MG63 (cell line): ENCODE measurements at regions not wholly inside any gene's neighbourhood (a gene's known extent, or its start where the extent isn't known, plus 50 kb on each side); places are given as distances from the start of the nearest gene placed in this dataset.
A peak's percentile ranks its signal among the peaks of the same experiment; 100 is the strongest.

Source experiments
- DNase-seq: peaks from one replicate; pipeline ENCODE4 v3.0.0-alpha.2; 2020
- H3K27me3 ChIP-seq: fragments of 250-450 bp; sonication (Bioruptor Pico); 2 replicates; pipeline ENCODE4 v1.5.1; 2020; ENCODE audit warnings: mild to moderate bottlenecking, moderate library complexity
- H3K36me3 ChIP-seq: fragments of 250-450 bp; sonication (Bioruptor Pico); 2 replicates; pipeline ENCODE4 v1.5.1; 2020; ENCODE audit warnings: mild to moderate bottlenecking, moderate library complexity
- H3K4me3 ChIP-seq: fragments of 250-450 bp; sonication (Bioruptor Pico); 2 replicates; pipeline ENCODE4 v1.5.1; 2020; ENCODE audit warnings: mild to moderate bottlenecking, moderate library complexity
- H3K9me3 ChIP-seq: fragments of 250-450 bp; sonication (Bioruptor Pico); 2 replicates; pipeline ENCODE4 v1.5.1; 2020; ENCODE audit warnings: mild to moderate bottlenecking, moderate library complexity

GRCh38 chr1:29716306-29716705 is 480.0 kb downstream of the PTPRU start:
- Histone ChIP-seq H3K9me3 (no peaks in the 10 kb centered on the region; the same call in 1 of the 2 replicates), H3K27me3 (no peaks in the 10 kb centered on the region), H3K36me3 (no peaks in the 10 kb centered on the region), H3K4me3 (no peak overlapping the region)
- DNase-seq = no peak

- Histone ChIP-seq H3K9me3 (no peaks in the 10 kb centered on the region; the same call in 1 of the 2 replicates), H3K36me3 (no peaks in the 10 kb centered on the region), H3K4me3 (no peak overlapping the region), H3K27me3 (no peaks in the 10 kb centered on the region)
- no peak for DNase-seq
Observed at GRCh38 chr1:29713857-29714256, 477.5 kb downstream of the PTPRU start.

- Histone ChIP-seq H3K4me3 (no peak overlapping the region), H3K27me3 (no peaks in the 10 kb centered on the region), H3K9me3 (no peaks in the 10 kb centered on the region; the same call in 1 of the 2 replicates), H3K36me3 (no peaks in the 10 kb centered on the region)
- DNase-seq = no peak
Observed at GRCh38 chr1:29712801-29713200, 476.5 kb downstream of the PTPRU start.

GRCh38 chr1:29712284-29712651 is 475.9 kb downstream of the PTPRU start:
- DNase-seq = no peak
- H3K9me3 ChIP-seq = no peaks in the 10 kb centered on the region; the same call in 1 of the 2 replicates
- no peaks in the 10 kb centered on the region for H3K27me3 ChIP-seq
- H3K36me3 ChIP-seq = no peaks in the 10 kb centered on the region
- no peak overlapping the region for H3K4me3 ChIP-seq

- no peaks in the 10 kb centered on the region for H3K27me3 ChIP-seq
- no peak overlapping the region for H3K4me3 ChIP-seq
- H3K9me3 ChIP-seq = no peaks in the 10 kb centered on the region; the same call in 1 of the 2 replicates
- DNase-seq = peak; percentile 73
- no peaks in the 10 kb centered on the region for H3K36me3 ChIP-seq
Observed at GRCh38 chr1:29711582-29712283, 475.4 kb downstream of the PTPRU start.

- H3K9me3 ChIP-seq = no peaks in the 10 kb centered on the region
- no peak overlapping the region for H3K4me3 ChIP-seq
- no peaks in the 10 kb centered on the region for H3K27me3 ChIP-seq
- no peaks in the 10 kb centered on the region for H3K36me3 ChIP-seq
- peak; percentile 76 for DNase-seq
Observed at GRCh38 chr1:29709704-29710280, 473.5 kb downstream of the PTPRU start.

GRCh38 chr1:29708796-29709703 is 472.7 kb downstream of the PTPRU start:
- Histone ChIP-seq H3K27me3 (no peaks in the 10 kb centered on the region), H3K4me3 (no peak overlapping the region), H3K36me3 (no peaks in the 10 kb centered on the region), H3K9me3 (no peaks in the 10 kb centered on the region)
- DNase-seq = peak; percentile 79

GRCh38 chr1:29708381-29708780 is 472.1 kb downstream of the PTPRU start:
- Histone ChIP-seq H3K36me3 (no peaks in the 10 kb centered on the region), H3K27me3 (no peaks in the 10 kb centered on the region), H3K9me3 (no peaks in the 10 kb centered on the region), H3K4me3 (no peak overlapping the region)
- DNase-seq = peak; percentile 30

- no peaks in the 10 kb centered on the region for H3K27me3 ChIP-seq
- H3K4me3 ChIP-seq = no peak overlapping the region
- no peak for DNase-seq
- no peaks in the 10 kb centered on the region for H3K36me3 ChIP-seq
- H3K9me3 ChIP-seq = no peaks in the 10 kb centered on the region
Observed at GRCh38 chr1:29707796-29708195, 471.5 kb downstream of the PTPRU start.

- Histone ChIP-seq H3K9me3 (no peaks in the 10 kb centered on the region), H3K36me3 (no peaks in the 10 kb centered on the region), H3K4me3 (no peak overlapping the region), H3K27me3 (no peaks in the 10 kb centered on the region)
- peak; percentile 73 for DNase-seq
Observed at GRCh38 chr1:29706936-29707335, 470.6 kb downstream of the PTPRU start.

- Histone ChIP-seq H3K36me3 (no peaks in the 10 kb centered on the region), H3K4me3 (no peak overlapping the region), H3K9me3 (no peaks in the 10 kb centered on the region), H3K27me3 (no peaks in the 10 kb centered on the region)
- DNase-seq = no peak
Observed at GRCh38 chr1:29704430-29704829, 468.1 kb downstream of the PTPRU start.

- Histone ChIP-seq H3K36me3 (no peaks in the 10 kb centered on the region), H3K27me3 (no peaks in the 10 kb centered on the region), H3K4me3 (no peak overlapping the region), H3K9me3 (no peaks in the 10 kb centered on the region)
- DNase-seq = peak; percentile 35
Observed at GRCh38 chr1:29703596-29704370, 467.5 kb downstream of the PTPRU start.

- H3K36me3 ChIP-seq = no peaks in the 10 kb centered on the region
- H3K27me3 ChIP-seq = no peaks in the 10 kb centered on the region
- no peak for DNase-seq
- H3K9me3 ChIP-seq = no peaks in the 10 kb centered on the region
- no peak overlapping the region for H3K4me3 ChIP-seq
Observed at GRCh38 chr1:29700491-29700890, 464.2 kb downstream of the PTPRU start.

- DNase-seq = no peak
- no peaks in the 10 kb centered on the region for H3K36me3 ChIP-seq
- H3K9me3 ChIP-seq = no peaks in the 10 kb centered on the region
- H3K4me3 ChIP-seq = no peak overlapping the region
- H3K27me3 ChIP-seq = no peaks in the 10 kb centered on the region
Observed at GRCh38 chr1:29698626-29699025, 462.3 kb downstream of the PTPRU start.

- peak; percentile 84 for DNase-seq
- no peaks in the 10 kb centered on the region for H3K9me3 ChIP-seq
- no peak overlapping the region for H3K4me3 ChIP-seq
- H3K36me3 ChIP-seq = no peaks in the 10 kb centered on the region
- no peaks in the 10 kb centered on the region for H3K27me3 ChIP-seq
Observed at GRCh38 chr1:29698033-29698432, 461.7 kb downstream of the PTPRU start.

GRCh38 chr1:29697391-29697780 is 461.1 kb downstream of the PTPRU start:
- Histone ChIP-seq H3K36me3 (no peaks in the 10 kb centered on the region), H3K9me3 (no peaks in the 10 kb centered on the region), H3K27me3 (no peaks in the 10 kb centered on the region), H3K4me3 (no peak overlapping the region)
- no peak for DNase-seq
